ENCODE measurements at regions not wholly inside any gene's neighbourhood (a gene's known extent, or its start where the extent isn't known, plus 50 kb on each side); places are given as distances from the start of the nearest gene placed in this dataset.

DNA sequence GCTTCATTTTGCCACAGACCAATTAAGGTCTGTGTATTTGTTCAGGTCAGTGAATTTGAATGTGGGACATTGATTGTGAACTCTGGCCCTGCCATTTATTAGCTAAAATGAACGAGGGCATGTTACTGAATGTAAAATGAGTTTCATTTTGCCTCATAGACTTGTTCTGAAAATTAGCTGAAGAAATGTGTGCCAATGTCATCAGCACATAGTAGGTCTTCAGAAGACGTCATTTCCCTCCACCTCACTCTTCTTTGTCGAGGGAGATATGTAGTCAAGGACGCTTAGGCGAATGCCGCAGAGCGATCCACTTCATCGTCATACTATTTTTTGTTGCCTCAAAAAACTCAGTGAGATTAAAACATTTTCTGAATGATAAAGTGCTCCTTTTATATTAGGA, 291.7 kb downstream of the SMOC2 start:
- TF ChIP-seq CTCF (IDR thresholded peaks at IDR 0.05; ENCODE audit: extremely low read depth, insufficient read depth, missing control alignments) = no peak
- no peak for DNase-seq (ENCODE audit: low spot score)
- in situ Hi-C loops (cut with MboI; ENCODE audit: low pct_unique_long_range_greater_than_20kb, low sequenced_read_pairs, unreplicated experiment) = no loop called here

DNA sequence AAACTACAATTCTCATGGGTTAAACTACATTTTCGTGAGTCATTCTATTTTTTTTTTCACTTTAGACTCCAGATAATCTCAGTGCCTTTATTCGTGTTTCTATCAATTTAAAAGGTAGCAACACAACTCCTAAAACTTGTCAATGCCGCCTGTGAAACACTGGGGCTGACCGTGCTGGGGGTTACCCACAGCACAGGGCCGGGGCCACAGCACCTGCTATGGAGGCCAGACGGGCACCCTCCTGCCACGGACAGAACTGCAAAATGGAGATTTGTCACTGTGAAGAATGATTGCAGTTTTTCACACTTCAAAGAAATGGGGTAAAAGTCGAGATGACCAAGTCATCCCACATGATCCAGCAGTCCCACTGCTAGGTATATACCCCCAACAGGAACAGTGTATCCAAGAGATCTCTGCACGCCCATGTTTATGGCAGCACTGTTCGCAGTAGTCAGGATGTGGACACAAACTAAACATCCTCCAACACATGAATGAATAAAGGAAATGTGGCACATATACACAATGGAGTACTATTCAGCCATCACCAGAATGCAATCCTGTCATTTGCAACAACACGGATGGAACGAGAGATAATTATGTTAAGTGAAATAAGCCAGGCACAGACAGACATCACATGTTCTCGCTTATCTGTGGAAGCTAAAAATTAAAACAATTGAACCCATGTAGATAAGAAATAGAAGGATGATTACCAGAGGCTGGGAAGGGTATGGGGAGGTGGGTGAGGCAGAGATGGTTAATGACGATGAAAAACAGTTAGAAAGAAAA, 290.1 kb downstream of the SMOC2 start:
- in situ Hi-C loops (cut with MboI; ENCODE audit: low pct_unique_long_range_greater_than_20kb, low sequenced_read_pairs, unreplicated experiment) = no loop called here

DNA sequence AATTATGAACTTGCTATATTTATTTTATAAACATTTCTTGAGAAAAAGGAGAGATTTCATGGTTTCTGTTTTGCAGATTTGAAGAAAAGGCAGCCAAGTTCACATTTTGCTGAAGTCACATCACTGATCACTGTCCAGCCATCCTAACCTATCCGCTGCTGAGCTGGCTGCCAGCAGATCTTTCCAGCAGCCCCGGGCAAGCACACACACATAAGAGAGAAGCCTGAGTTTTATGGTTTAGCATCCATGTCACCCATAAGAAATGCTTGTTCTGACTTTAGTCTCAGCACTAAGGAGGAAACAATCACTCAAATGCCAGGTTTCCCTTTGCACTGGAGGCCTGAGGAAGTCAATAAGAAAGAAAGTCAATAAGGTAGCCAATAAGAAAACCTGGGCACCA, 287.1 kb downstream of the SMOC2 start:
- no peak for DNase-seq (ENCODE audit: low spot score)
- in situ Hi-C loops (cut with MboI; ENCODE audit: low pct_unique_long_range_greater_than_20kb, low sequenced_read_pairs, unreplicated experiment) = no loop called here
- no peak for TF ChIP-seq CTCF (IDR thresholded peaks at IDR 0.05; ENCODE audit: extremely low read depth, insufficient read depth, missing control alignments)

More for the DNA sequence above, 290.1 kb downstream of the SMOC2 start:
- DNase-seq (ENCODE audit: low spot score) = no peak
- no peak for TF ChIP-seq CTCF (IDR thresholded peaks at IDR 0.05; ENCODE audit: extremely low read depth, insufficient read depth, missing control alignments)

DNA sequence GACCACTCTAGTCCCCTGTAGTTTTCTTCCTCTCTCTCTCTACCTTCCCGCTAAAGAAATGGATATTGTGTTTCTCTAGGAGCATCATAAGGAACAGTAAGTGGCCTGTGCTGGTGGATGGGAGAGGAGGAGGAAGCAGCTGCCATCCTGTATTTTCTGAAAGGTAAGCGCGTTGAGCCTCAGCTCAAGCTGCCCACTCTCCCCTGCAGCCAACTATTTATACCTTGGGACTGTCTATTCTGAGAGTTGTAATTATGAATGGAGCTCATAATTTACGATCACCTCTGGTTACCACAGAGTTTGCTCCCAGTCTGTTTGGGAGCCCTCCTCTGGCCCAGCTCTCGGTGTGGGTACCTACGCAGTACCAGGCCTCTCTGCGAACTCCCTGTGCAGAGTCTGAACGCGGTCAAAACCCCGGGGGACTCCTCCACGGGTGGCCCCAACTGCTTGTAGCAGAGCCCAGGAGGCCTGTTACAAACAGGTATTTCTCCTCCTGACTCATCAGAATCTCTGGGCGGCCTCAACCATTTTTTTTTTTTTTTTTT, 285.4 kb downstream of the SMOC2 start:
- no peak for DNase-seq (ENCODE audit: low spot score)
- in situ Hi-C loops (cut with MboI; ENCODE audit: low pct_unique_long_range_greater_than_20kb, low sequenced_read_pairs, unreplicated experiment) = no loop called here
- TF ChIP-seq CTCF (IDR thresholded peaks at IDR 0.05; ENCODE audit: extremely low read depth, insufficient read depth, missing control alignments) = no peak

DNA sequence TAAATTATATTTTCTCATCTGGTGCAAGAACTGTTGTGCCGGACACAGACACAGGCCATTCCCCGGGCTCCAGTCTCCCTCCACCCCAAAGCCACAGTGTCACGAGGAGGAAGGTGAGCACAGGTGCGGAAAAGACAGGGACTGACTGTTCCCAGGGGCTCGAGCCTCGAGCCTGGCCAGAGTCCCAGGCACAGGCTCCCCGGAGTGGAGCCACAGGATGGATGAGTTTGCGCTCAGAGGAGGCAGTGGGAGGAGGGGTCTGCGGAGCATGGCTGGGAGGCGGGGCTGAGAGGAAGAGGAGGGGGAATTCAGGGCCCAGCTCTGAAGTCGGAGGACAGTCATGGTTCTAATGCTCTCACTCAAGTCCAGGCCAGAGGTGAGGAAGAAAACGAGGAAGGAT, 284.8 kb downstream of the SMOC2 start:
- no peak for TF ChIP-seq CTCF (IDR thresholded peaks at IDR 0.05; ENCODE audit: extremely low read depth, insufficient read depth, missing control alignments)
- in situ Hi-C loops (cut with MboI; ENCODE audit: low pct_unique_long_range_greater_than_20kb, low sequenced_read_pairs, unreplicated experiment) = no loop called here
- no peak for DNase-seq (ENCODE audit: low spot score)

DNA sequence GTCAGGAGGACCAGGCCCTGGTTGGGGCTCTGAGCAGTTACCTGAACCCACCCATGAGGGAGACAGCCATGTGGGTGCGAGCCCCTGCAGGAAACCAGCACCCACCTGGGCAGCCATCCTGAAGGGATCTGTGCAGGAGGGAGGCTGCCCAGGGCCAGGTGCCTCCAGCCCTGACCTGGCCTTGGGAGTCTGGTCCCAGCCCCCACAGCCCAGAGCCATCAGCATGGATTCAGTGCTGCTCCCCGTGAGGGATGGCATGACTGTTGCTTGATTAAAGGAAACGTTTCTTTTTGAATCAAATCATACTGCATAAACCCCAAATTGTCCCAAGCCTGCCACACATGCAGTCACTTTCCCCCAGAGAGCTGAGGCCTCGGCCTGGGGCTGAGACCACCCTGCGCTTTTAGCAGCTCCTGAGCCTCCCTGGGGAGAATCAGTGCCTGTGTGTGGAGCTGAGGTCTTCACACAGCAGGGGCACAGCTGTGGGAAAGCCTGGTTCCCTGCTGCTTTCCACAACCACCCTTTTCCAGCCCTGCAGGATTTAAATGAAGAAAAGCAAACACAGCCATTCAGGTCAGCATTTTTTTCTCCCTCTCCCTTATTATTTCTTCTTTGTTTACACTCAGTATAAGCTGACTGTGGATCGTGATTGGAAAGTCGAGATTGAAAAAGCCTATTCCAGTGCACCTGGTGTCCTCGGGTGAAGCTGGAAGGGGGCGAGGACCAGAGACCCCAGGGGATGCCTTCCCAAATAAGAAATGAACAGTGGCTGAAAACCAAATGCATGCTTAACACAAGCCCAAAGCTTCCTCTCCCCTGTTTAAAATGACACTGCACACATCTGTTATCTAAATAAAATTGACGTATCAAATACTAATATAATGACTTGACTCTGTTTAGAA, 283.9 kb downstream of the SMOC2 start:
- in situ Hi-C loops (cut with MboI; ENCODE audit: low pct_unique_long_range_greater_than_20kb, low sequenced_read_pairs, unreplicated experiment) = no loop called here
- DNase-seq (ENCODE audit: low spot score) = no peak
- no peak for TF ChIP-seq CTCF (IDR thresholded peaks at IDR 0.05; ENCODE audit: extremely low read depth, insufficient read depth, missing control alignments)
